MM.1S (cell line): ENCODE measurements at regions not wholly inside any gene's neighbourhood (a gene's known extent, or its start where the extent isn't known, plus 50 kb on each side); places are given as distances from the start of the nearest gene placed in this dataset.

Experiments
- DNase-seq: peaks from one replicate; pipeline ENCODE4 v3.0.0-alpha.2; 2015
- H2AFZ ChIP-seq: fragments of 300-600 bp; sonication (generic); 2 replicates; pipeline ENCODE4 v1.6.0; 2016; ENCODE audit warnings: antibody characterized with exemption, low read length
- H3F3A ChIP-seq: fragments of 300-600 bp; sonication (generic); 2 replicates; pipeline ENCODE4 v1.6.1; 2016; ENCODE audit warnings: mild to moderate bottlenecking, antibody characterized with exemption, low read length, moderate library complexity, mixed read lengths; ENCODE audit not compliant: insufficient read depth
- H3K27ac ChIP-seq: fragments of 300-600 bp; sonication (generic); 2 replicates; pipeline ENCODE4 v1.5.1; 2016; ENCODE audit warnings: mild to moderate bottlenecking, low read length
- H3K27me3 ChIP-seq: fragments of 300-600 bp; sonication (generic); replicated peaks from 2 replicates; pipeline ENCODE4 v1.6.0; 2016; ENCODE audit warnings: low read length; ENCODE audit not compliant: insufficient read depth
- H3K36me3 ChIP-seq: fragments of 300-600 bp; sonication (generic); replicated peaks from 2 replicates; pipeline ENCODE4 v1.6.1; 2016; ENCODE audit warnings: mild to moderate bottlenecking, low read length, mixed read lengths; ENCODE audit not compliant: insufficient read depth
- H3K4me1 ChIP-seq: fragments of 300-600 bp; sonication (generic); 2 replicates; pipeline ENCODE4 v1.6.1; 2016; ENCODE audit warnings: low read length, mixed read lengths
- H3K4me2 ChIP-seq: fragments of 300-600 bp; sonication (generic); 2 replicates; pipeline ENCODE4 v1.6.0; 2016; ENCODE audit warnings: low read depth, low read length
- H3K4me3 ChIP-seq: fragments of 300-600 bp; sonication (generic); 2 replicates; pipeline ENCODE4 v1.5.1; 2016; ENCODE audit warnings: low read length, mixed read lengths
- H3K79me2 ChIP-seq: fragments of 300-600 bp; sonication (generic); 2 replicates; pipeline ENCODE4 v1.6.1; 2016; ENCODE audit warnings: mixed run types, low read length, mixed read lengths
- H3K9ac ChIP-seq: fragments of 300-600 bp; sonication (generic); 2 replicates; pipeline ENCODE4 v1.6.1; 2016; ENCODE audit warnings: low read length, mixed read lengths
- H3K9me2 ChIP-seq: fragments of 300-600 bp; sonication (generic); replicated peaks from 2 replicates; pipeline ENCODE4 v1.6.1; 2016; ENCODE audit warnings: mild to moderate bottlenecking, low read length, mixed read lengths; ENCODE audit not compliant: insufficient read depth
- H3K9me3 ChIP-seq: fragments of 300-600 bp; sonication (generic); replicated peaks from 2 replicates; pipeline ENCODE4 v1.6.1; 2016; ENCODE audit warnings: mild to moderate bottlenecking, low read length, mixed read lengths; ENCODE audit not compliant: insufficient read depth
- H4K20me1 ChIP-seq: fragments of 300-600 bp; sonication (generic); 2 replicates; pipeline ENCODE4 v1.6.1; 2016; ENCODE audit warnings: mild to moderate bottlenecking, low read length, moderate library complexity, mixed read lengths; ENCODE audit not compliant: insufficient read depth
- EZH2 ChIP-seq: fragments of 300-600 bp; sonication (generic); optimal IDR thresholded peaks from 2 replicates; pipeline ENCODE3; 2017; ENCODE audit warnings: low read depth, mild to moderate bottlenecking, antibody characterized with exemption, low read length, mixed read lengths
- EZH2phosphoT487 ChIP-seq: fragments of 300-600 bp; sonication (generic); IDR thresholded peaks from 2 replicates; pipeline ENCODE4 v1.6.1; 2018; ENCODE audit warnings: antibody characterized with exemption, low read length
- TF ChIP-seq, protein P1 (sequence below): fragments of 300-600 bp; sonication (generic); IDR thresholded peaks from 2 replicates; pipeline ENCODE4 v1.5.1; 2016; ENCODE audit warnings: antibody characterized with exemption, low read length, mixed read lengths

DNA sequence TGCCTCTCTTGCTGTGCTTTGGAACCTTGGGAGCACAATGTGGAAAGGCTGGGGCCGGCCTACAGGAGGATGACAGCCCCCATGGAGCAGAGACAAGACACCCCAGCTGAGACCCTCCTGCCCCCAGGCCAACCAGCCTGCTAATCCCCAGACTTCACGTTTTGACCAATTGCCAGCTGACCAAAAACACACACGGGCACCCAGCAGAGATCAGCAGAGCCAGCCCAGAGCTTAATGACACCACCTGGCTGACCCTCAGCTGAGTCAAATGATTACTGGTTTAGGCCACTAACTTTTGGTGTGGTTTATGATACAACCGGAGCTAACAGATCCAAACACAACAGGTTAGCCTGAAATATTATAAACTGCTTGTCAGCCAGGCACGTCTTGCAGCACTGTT lies 111.2 kb upstream of the KIF5B start:
- H3K9me2 ChIP-seq, result no peaks in the 10 kb centered on the region
- no peaks in the 10 kb centered on the region for H3K36me3 ChIP-seq
- no peak overlapping the region for H3K9ac ChIP-seq
- no peak overlapping the region for H3K4me3 ChIP-seq
- no peak for TF ChIP-seq EZH2
- no peak for TF ChIP-seq EZH2phosphoT487
- TF ChIP-seq, protein P1, sequence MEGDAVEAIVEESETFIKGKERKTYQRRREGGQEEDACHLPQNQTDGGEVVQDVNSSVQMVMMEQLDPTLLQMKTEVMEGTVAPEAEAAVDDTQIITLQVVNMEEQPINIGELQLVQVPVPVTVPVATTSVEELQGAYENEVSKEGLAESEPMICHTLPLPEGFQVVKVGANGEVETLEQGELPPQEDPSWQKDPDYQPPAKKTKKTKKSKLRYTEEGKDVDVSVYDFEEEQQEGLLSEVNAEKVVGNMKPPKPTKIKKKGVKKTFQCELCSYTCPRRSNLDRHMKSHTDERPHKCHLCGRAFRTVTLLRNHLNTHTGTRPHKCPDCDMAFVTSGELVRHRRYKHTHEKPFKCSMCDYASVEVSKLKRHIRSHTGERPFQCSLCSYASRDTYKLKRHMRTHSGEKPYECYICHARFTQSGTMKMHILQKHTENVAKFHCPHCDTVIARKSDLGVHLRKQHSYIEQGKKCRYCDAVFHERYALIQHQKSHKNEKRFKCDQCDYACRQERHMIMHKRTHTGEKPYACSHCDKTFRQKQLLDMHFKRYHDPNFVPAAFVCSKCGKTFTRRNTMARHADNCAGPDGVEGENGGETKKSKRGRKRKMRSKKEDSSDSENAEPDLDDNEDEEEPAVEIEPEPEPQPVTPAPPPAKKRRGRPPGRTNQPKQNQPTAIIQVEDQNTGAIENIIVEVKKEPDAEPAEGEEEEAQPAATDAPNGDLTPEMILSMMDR, result no peak
- H3K27me3 ChIP-seq, result no peaks in the 10 kb centered on the region
- no peak overlapping the region for H2AFZ ChIP-seq
- DNase-seq, result no peak
- H3F3A ChIP-seq, result no peaks in the 10 kb centered on the region
- H4K20me1 ChIP-seq, result no peaks in the 10 kb centered on the region
- H3K79me2 ChIP-seq, result no peaks in the 10 kb centered on the region
- no peaks in the 10 kb centered on the region for H3K9me3 ChIP-seq
- no peaks in the 10 kb centered on the region for H3K4me1 ChIP-seq
- H3K4me2 ChIP-seq, result no peak overlapping the region
- no peak overlapping the region for H3K27ac ChIP-seq

DNA sequence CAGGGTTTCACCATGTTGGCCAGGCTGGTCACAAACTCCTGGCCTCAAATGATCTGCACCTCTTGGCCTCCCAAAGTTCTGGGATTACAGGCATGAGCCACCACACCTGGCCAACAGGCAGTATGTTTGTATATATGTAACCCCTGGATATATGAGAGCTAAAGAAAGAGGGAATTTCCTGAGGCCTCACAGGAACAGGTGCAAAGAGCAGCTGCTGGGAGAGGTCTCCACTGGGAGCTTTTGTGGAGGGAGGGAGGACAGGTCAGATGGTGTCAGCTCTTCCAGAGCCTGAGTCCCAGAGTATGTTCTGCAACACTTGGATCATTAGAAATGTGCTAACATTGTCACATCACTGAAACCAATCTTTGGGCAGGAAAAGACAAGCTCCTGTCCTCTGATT lies 110.1 kb upstream of the KIF5B start:
- H4K20me1 ChIP-seq, result no peaks in the 10 kb centered on the region
- H3K4me3 ChIP-seq, result no peak overlapping the region
- no peaks in the 10 kb centered on the region for H3K9me2 ChIP-seq
- no peak overlapping the region for H3K4me2 ChIP-seq
- H3K27ac ChIP-seq, result no peak overlapping the region
- TF ChIP-seq EZH2, result no peak
- no peak for TF ChIP-seq EZH2phosphoT487
- TF ChIP-seq, protein P1, result no peak
- H3K9me3 ChIP-seq, result no peaks in the 10 kb centered on the region
- H3F3A ChIP-seq, result no peaks in the 10 kb centered on the region
- H3K4me1 ChIP-seq, result no peaks in the 10 kb centered on the region
- H3K9ac ChIP-seq, result no peak overlapping the region
- no peaks in the 10 kb centered on the region for H3K27me3 ChIP-seq
- no peak for DNase-seq
- no peaks in the 10 kb centered on the region for H3K36me3 ChIP-seq
- H2AFZ ChIP-seq, result no peak overlapping the region
- H3K79me2 ChIP-seq, result no peaks in the 10 kb centered on the region

DNA sequence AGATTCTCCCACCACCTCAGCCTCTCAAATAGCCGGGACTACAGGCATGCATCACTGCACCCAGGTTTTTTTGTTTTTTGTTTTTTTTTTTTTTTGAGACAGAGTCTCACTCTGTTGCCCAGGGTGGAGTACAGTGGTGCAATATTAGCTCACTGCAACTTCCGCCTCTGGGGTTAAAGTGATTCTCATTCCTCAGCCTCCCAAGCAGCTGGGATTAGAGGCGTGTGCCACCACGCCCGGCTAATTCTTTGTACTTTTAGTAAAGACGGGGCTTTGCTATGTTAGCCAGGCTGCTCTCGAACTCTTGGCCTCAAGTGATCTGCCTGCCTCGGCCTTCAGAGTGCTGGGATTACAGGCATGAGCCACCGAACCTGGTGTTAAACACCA lies 107.5 kb upstream of the KIF5B start:
- Histone ChIP-seq H3K27me3 (no peaks in the 10 kb centered on the region), H3K4me2 (no peak overlapping the region), H3K4me1 (no peaks in the 10 kb centered on the region), H3K79me2 (no peaks in the 10 kb centered on the region), H3K4me3 (no peak overlapping the region), H4K20me1 (no peaks in the 10 kb centered on the region), H3K9me2 (no peaks in the 10 kb centered on the region), H3K9ac (no peak overlapping the region), H3F3A (no peaks in the 10 kb centered on the region), H3K27ac (no peak overlapping the region), H2AFZ (no peak overlapping the region), H3K36me3 (no peaks in the 10 kb centered on the region), H3K9me3 (no peaks in the 10 kb centered on the region)
- TF ChIP-seq EZH2 (no peak), EZH2phosphoT487 (no peak)
- TF ChIP-seq, protein P1, result no peak
- DNase-seq, result no peak
